ENCODE measurements at regions not wholly inside any gene's neighbourhood (a gene's known extent, or its start where the extent isn't known, plus 50 kb on each side); places are given as distances from the start of the nearest gene placed in this dataset.

DNA sequence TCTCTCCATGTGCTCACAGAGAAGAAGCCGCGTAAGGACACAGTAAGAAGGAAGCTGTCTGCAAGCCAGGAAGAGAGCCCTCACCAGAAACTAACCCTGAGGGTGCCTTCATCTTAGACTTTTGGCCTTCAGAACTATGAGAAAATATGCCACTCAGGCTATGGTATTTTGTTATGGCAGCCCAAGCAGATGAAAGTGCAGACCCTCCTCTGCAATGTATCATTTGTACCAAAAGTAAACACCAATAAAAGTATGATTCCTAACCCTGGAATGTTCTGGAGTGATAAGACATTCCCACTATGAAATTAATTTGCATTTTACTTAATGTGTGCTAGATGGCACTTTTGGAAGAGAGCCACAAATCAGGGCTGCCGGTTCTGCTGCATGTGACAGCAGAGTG is 594.3 kb downstream of the UTRN start:
- H3K27me3 ChIP-seq (ENCODE audit: insufficient read depth) = no peaks in the 10 kb centered on the region
- ATAC-seq = no peak
- no peak overlapping the region for H3K27ac ChIP-seq (ENCODE audit: low read depth)
- H3K9me2 ChIP-seq (ENCODE audit: insufficient read depth) = 0 out of 2 replicates have a peak, but pooled peaks cover 6% of the 10 kb centered on the region
- Mint-ChIP-seq H3K27ac (no peak overlapping the region), H3K4me3 (no peak overlapping the region), H3K4me1 (peaks cover 6% of the 10 kb centered on the region; the same call in 2 of the 3 replicates), H3K36me3 (ENCODE audit: low read depth) (no peaks in the 10 kb centered on the region), H3K27me3 (ENCODE audit: insufficient read depth, low read depth, poor library complexity) (no peaks in the 10 kb centered on the region), H3K9me3 (no peaks in the 10 kb centered on the region)
- H3K4me1 ChIP-seq (ENCODE audit: insufficient read depth) = peaks cover 3% of the 10 kb centered on the region; the same call in 1 of the 2 replicates
- H3K4me3 ChIP-seq = no peak overlapping the region
- TF ChIP-seq, protein P1, sequence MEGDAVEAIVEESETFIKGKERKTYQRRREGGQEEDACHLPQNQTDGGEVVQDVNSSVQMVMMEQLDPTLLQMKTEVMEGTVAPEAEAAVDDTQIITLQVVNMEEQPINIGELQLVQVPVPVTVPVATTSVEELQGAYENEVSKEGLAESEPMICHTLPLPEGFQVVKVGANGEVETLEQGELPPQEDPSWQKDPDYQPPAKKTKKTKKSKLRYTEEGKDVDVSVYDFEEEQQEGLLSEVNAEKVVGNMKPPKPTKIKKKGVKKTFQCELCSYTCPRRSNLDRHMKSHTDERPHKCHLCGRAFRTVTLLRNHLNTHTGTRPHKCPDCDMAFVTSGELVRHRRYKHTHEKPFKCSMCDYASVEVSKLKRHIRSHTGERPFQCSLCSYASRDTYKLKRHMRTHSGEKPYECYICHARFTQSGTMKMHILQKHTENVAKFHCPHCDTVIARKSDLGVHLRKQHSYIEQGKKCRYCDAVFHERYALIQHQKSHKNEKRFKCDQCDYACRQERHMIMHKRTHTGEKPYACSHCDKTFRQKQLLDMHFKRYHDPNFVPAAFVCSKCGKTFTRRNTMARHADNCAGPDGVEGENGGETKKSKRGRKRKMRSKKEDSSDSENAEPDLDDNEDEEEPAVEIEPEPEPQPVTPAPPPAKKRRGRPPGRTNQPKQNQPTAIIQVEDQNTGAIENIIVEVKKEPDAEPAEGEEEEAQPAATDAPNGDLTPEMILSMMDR (conservative IDR thresholded peaks at IDR 0.05; ENCODE audit: low read depth in 2 of 2) = no peak
- TF ChIP-seq ZNF331 (CRISPR knock-in tag; IDR thresholded peaks at IDR 0.05; ENCODE audit: low read depth) = no peak
- TF ChIP-seq NANOG (IDR thresholded peaks at IDR 0.05; ENCODE audit: borderline replicate concordance) = no peak
- TF ChIP-seq EZH2phosphoT487 (IDR thresholded peaks at IDR 0.05; ENCODE audit: unreplicated experiment) = no peak
- TF ChIP-seq JUNB (IDR thresholded peaks at IDR 0.05; ENCODE audit: unreplicated experiment) = no peak
- TF ChIP-seq STAT1 (IDR thresholded peaks at IDR 0.05; ENCODE audit: unreplicated experiment) = no peak
- TF ChIP-seq CREB1 (CRISPR knock-in tag; IDR thresholded peaks at IDR 0.05; ENCODE audit: low read depth) = no peak
- TF ChIP-seq POLR2AphosphoS5 (IDR thresholded peaks at IDR 0.05; ENCODE audit: low read depth) = no peak
- TF ChIP-seq, protein P2, sequence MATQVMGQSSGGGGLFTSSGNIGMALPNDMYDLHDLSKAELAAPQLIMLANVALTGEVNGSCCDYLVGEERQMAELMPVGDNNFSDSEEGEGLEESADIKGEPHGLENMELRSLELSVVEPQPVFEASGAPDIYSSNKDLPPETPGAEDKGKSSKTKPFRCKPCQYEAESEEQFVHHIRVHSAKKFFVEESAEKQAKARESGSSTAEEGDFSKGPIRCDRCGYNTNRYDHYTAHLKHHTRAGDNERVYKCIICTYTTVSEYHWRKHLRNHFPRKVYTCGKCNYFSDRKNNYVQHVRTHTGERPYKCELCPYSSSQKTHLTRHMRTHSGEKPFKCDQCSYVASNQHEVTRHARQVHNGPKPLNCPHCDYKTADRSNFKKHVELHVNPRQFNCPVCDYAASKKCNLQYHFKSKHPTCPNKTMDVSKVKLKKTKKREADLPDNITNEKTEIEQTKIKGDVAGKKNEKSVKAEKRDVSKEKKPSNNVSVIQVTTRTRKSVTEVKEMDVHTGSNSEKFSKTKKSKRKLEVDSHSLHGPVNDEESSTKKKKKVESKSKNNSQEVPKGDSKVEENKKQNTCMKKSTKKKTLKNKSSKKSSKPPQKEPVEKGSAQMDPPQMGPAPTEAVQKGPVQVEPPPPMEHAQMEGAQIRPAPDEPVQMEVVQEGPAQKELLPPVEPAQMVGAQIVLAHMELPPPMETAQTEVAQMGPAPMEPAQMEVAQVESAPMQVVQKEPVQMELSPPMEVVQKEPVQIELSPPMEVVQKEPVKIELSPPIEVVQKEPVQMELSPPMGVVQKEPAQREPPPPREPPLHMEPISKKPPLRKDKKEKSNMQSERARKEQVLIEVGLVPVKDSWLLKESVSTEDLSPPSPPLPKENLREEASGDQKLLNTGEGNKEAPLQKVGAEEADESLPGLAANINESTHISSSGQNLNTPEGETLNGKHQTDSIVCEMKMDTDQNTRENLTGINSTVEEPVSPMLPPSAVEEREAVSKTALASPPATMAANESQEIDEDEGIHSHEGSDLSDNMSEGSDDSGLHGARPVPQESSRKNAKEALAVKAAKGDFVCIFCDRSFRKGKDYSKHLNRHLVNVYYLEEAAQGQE (IDR thresholded peaks at IDR 0.05; ENCODE audit: unreplicated experiment) = no peak
- TF ChIP-seq, protein P3, sequence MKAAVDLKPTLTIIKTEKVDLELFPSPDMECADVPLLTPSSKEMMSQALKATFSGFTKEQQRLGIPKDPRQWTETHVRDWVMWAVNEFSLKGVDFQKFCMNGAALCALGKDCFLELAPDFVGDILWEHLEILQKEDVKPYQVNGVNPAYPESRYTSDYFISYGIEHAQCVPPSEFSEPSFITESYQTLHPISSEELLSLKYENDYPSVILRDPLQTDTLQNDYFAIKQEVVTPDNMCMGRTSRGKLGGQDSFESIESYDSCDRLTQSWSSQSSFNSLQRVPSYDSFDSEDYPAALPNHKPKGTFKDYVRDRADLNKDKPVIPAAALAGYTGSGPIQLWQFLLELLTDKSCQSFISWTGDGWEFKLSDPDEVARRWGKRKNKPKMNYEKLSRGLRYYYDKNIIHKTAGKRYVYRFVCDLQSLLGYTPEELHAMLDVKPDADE (IDR thresholded peaks at IDR 0.05) = no peak
- TF ChIP-seq EZH2 (IDR thresholded peaks at IDR 0.05; ENCODE audit: low read depth, unreplicated experiment) = no peak
- TF ChIP-seq ZNF114 (CRISPR knock-in tag; IDR thresholded peaks at IDR 0.05) = no peak
- TF ChIP-seq, protein P4, sequence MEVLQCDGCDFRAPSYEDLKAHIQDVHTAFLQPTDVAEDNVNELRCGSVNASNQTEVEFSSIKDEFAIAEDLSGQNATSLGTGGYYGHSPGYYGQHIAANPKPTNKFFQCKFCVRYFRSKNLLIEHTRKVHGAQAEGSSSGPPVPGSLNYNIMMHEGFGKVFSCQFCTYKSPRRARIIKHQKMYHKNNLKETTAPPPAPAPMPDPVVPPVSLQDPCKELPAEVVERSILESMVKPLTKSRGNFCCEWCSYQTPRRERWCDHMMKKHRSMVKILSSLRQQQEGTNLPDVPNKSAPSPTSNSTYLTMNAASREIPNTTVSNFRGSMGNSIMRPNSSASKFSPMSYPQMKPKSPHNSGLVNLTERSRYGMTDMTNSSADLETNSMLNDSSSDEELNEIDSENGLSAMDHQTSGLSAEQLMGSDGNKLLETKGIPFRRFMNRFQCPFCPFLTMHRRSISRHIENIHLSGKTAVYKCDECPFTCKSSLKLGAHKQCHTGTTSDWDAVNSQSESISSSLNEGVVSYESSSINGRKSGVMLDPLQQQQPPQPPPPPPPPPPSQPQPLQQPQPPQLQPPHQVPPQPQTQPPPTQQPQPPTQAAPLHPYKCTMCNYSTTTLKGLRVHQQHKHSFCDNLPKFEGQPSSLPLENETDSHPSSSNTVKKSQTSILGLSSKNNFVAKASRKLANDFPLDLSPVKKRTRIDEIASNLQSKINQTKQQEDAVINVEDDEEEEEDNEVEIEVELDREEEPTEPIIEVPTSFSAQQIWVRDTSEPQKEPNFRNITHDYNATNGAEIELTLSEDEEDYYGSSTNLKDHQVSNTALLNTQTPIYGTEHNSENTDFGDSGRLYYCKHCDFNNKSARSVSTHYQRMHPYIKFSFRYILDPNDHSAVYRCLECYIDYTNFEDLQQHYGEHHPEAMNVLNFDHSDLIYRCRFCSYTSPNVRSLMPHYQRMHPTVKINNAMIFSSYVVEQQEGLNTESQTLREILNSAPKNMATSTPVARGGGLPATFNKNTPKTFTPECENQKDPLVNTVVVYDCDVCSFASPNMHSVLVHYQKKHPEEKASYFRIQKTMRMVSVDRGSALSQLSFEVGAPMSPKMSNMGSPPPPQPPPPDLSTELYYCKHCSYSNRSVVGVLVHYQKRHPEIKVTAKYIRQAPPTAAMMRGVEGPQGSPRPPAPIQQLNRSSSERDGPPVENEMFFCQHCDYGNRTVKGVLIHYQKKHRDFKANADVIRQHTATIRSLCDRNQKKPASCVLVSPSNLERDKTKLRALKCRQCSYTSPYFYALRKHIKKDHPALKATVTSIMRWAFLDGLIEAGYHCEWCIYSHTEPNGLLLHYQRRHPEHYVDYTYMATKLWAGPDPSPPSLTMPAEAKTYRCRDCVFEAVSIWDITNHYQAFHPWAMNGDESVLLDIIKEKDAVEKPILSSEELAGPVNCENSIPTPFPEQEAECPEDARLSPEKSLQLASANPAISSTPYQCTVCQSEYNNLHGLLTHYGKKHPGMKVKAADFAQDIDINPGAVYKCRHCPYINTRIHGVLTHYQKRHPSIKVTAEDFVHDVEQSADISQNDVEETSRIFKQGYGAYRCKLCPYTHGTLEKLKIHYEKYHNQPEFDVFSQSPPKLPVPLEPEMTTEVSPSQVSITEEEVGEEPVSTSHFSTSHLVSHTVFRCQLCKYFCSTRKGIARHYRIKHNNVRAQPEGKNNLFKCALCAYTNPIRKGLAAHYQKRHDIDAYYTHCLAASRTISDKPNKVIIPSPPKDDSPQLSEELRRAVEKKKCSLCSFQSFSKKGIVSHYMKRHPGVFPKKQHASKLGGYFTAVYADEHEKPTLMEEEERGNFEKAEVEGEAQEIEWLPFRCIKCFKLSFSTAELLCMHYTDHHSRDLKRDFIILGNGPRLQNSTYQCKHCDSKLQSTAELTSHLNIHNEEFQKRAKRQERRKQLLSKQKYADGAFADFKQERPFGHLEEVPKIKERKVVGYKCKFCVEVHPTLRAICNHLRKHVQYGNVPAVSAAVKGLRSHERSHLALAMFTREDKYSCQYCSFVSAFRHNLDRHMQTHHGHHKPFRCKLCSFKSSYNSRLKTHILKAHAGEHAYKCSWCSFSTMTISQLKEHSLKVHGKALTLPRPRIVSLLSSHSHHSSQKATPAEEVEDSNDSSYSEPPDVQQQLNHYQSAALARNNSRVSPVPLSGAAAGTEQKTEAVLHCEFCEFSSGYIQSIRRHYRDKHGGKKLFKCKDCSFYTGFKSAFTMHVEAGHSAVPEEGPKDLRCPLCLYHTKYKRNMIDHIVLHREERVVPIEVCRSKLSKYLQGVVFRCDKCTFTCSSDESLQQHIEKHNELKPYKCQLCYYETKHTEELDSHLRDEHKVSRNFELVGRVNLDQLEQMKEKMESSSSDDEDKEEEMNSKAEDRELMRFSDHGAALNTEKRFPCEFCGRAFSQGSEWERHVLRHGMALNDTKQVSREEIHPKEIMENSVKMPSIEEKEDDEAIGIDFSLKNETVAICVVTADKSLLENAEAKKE (CRISPR knock-in tag; IDR thresholded peaks at IDR 0.05) = no peak
- H3K36me3 ChIP-seq (ENCODE audit: insufficient read depth) = no peaks in the 10 kb centered on the region
- H4K20me1 ChIP-seq (replicated peaks; ENCODE audit: insufficient read depth) = no peaks in the 10 kb centered on the region
- DNase-seq (ENCODE audit: low spot score) = no peak
- no peaks in the 10 kb centered on the region for H3F3A ChIP-seq (replicated peaks; ENCODE audit: low read depth)
- H3K4me2 ChIP-seq = no peak overlapping the region
- H2AFZ ChIP-seq = no peak overlapping the region
- no peaks in the 10 kb centered on the region for H3K79me2 ChIP-seq (replicated peaks; ENCODE audit: insufficient read depth)

Data from GM23338 (cell line).